ENCODE measurements at regions not wholly inside any gene's neighbourhood (a gene's known extent, or its start where the extent isn't known, plus 50 kb on each side); places are given as distances from the start of the nearest gene placed in this dataset.

- no peak for DNase-seq (ENCODE audit: low read depth)
Observed at GRCh38 chr12:24473097-24473496, 475.8 kb downstream of the BCAT1 start.

GRCh38 chr12:24470050-24470449 lies 478.9 kb downstream of the BCAT1 start:
- no peak for DNase-seq (ENCODE audit: low read depth)

GRCh38 chr12:24469089-24469488 lies 479.8 kb downstream of the BCAT1 start:
- no peak for DNase-seq (ENCODE audit: low read depth)

GRCh38 chr12:24467226-24467625 lies 481.7 kb downstream of the BCAT1 start:
- no peak for DNase-seq (ENCODE audit: low read depth)

GRCh38 chr12:24463375-24463774 lies 485.5 kb downstream of the BCAT1 start:
- no peak for DNase-seq (ENCODE audit: low read depth)

GRCh38 chr12:24462946-24463345 lies 486.0 kb downstream of the BCAT1 start:
- no peak for DNase-seq (ENCODE audit: low read depth)

GRCh38 chr12:24460506-24460905 lies 488.4 kb downstream of the BCAT1 start:
- DNase-seq (ENCODE audit: low read depth): no peak

GRCh38 chr12:24460099-24460498 lies 488.8 kb downstream of the BCAT1 start:
- DNase-seq (ENCODE audit: low read depth): no peak

- no peak for DNase-seq (ENCODE audit: low read depth)
Observed at GRCh38 chr12:24455811-24456210, 493.1 kb downstream of the BCAT1 start.

GRCh38 chr12:24447678-24448077 lies 498.2 kb upstream of the SOX5 start:
- DNase-seq (ENCODE audit: low read depth): no peak

- DNase-seq (ENCODE audit: low read depth): no peak
Observed at GRCh38 chr12:24446287-24446686, 496.8 kb upstream of the SOX5 start.

- no peak for DNase-seq (ENCODE audit: low read depth)
Observed at GRCh38 chr12:24444634-24445033, 495.2 kb upstream of the SOX5 start.

- no peak for DNase-seq (ENCODE audit: low read depth)
Observed at GRCh38 chr12:24441458-24441857, 492.0 kb upstream of the SOX5 start.

- no peak for DNase-seq (ENCODE audit: low read depth)
Observed at GRCh38 chr12:24436667-24437066, 487.2 kb upstream of the SOX5 start.

- no peak for DNase-seq (ENCODE audit: low read depth)
Observed at GRCh38 chr12:24431872-24432271, 482.4 kb upstream of the SOX5 start.

- no peak for DNase-seq (ENCODE audit: low read depth)
Observed at GRCh38 chr12:24427776-24428175, 478.3 kb upstream of the SOX5 start.

- DNase-seq (ENCODE audit: low read depth): no peak
Observed at GRCh38 chr12:24425601-24425970, 476.1 kb upstream of the SOX5 start.

- DNase-seq (ENCODE audit: low read depth): no peak
Observed at GRCh38 chr12:24424889-24425600, 475.6 kb upstream of the SOX5 start.

GRCh38 chr12:24424376-24424775 lies 474.9 kb upstream of the SOX5 start:
- DNase-seq (ENCODE audit: low read depth): no peak

- DNase-seq (ENCODE audit: low read depth): no peak
Observed at GRCh38 chr12:24423611-24424010, 474.1 kb upstream of the SOX5 start.

GRCh38 chr12:24421759-24422158 lies 472.3 kb upstream of the SOX5 start:
- DNase-seq (ENCODE audit: low read depth): no peak

- DNase-seq (ENCODE audit: low read depth): no peak
Observed at GRCh38 chr12:24418157-24418556, 468.7 kb upstream of the SOX5 start.

- no peak for DNase-seq (ENCODE audit: low read depth)
Observed at GRCh38 chr12:24416423-24417109, 467.1 kb upstream of the SOX5 start.

- DNase-seq (ENCODE audit: low read depth): no peak
Observed at GRCh38 chr12:24415934-24416333, 466.5 kb upstream of the SOX5 start.
